Dendritic cell treated with granulocyte-macrophage colony-stimulating factor and Interleukin-4, amounts not matched to agents 40 ng/mL and 50 ng/mL, for 4 days (primary cell): ENCODE measurements at regions not wholly inside any gene's neighbourhood (a gene's known extent, or its start where the extent isn't known, plus 50 kb on each side); places are given as distances from the start of the nearest gene placed in this dataset.

Experiments used
- H3K27ac Mint-ChIP-seq: one replicate; pipeline ENCODE4 v1.8.0; 2022; ENCODE audit warnings: mild to moderate bottlenecking, mixed read lengths
- H3K27me3 Mint-ChIP-seq: one replicate; pipeline ENCODE4 v1.8.0; 2022; ENCODE audit warnings: mild to moderate bottlenecking, mixed read lengths
- H3K36me3 Mint-ChIP-seq: one replicate; pipeline ENCODE4 v1.8.0; 2022; ENCODE audit warnings: low read depth, mixed read lengths
- H3K4me1 Mint-ChIP-seq: one replicate; pipeline ENCODE4 v1.8.0; 2022; ENCODE audit warnings: low read depth, mixed read lengths
- H3K4me3 Mint-ChIP-seq: one replicate; pipeline ENCODE4 v1.8.0; 2022; ENCODE audit warnings: mild to moderate bottlenecking, moderate library complexity, mixed read lengths
- H3K9me3 Mint-ChIP-seq: one replicate; pipeline ENCODE4 v1.8.0; 2022; ENCODE audit warnings: mixed read lengths
- intact Hi-C: fragments of 100-400 bp; cut with micrococcal nuclease; formaldehyde crosslinking; loops from one replicate; pipeline ENCODE4 v1.15.0; 2022

- Mint-ChIP-seq H3K9me3 (peaks cover 14% of the 10 kb centered on the region), H3K36me3 (no peaks in the 10 kb centered on the region), H3K27me3 (no peaks in the 10 kb centered on the region), H3K27ac (no peak overlapping the region), H3K4me3 (no peak overlapping the region), H3K4me1 (no peaks in the 10 kb centered on the region)
- intact Hi-C loops: no loop called here
Measured at GRCh38 chr2:21418456-21418855, 294.7 kb downstream of the TDRD15 start.

- intact Hi-C loops: no loop called here
- no peaks in the 10 kb centered on the region for H3K36me3 Mint-ChIP-seq
- no peaks in the 10 kb centered on the region for H3K4me1 Mint-ChIP-seq
- H3K27ac Mint-ChIP-seq: no peak overlapping the region
- peaks cover 14% of the 10 kb centered on the region for H3K9me3 Mint-ChIP-seq
- H3K4me3 Mint-ChIP-seq: no peak overlapping the region
- no peaks in the 10 kb centered on the region for H3K27me3 Mint-ChIP-seq
Measured at GRCh38 chr2:21420553-21421335, 297.0 kb downstream of the TDRD15 start.

GRCh38 chr2:21422050-21422449, 298.3 kb downstream of the TDRD15 start:
- H3K4me1 Mint-ChIP-seq: no peaks in the 10 kb centered on the region
- H3K9me3 Mint-ChIP-seq: peaks cover 14% of the 10 kb centered on the region
- intact Hi-C loops: no loop called here
- H3K36me3 Mint-ChIP-seq: no peaks in the 10 kb centered on the region
- no peaks in the 10 kb centered on the region for H3K27me3 Mint-ChIP-seq
- H3K4me3 Mint-ChIP-seq: no peak overlapping the region
- no peak overlapping the region for H3K27ac Mint-ChIP-seq

GRCh38 chr2:21422724-21423522, 299.2 kb downstream of the TDRD15 start:
- H3K4me1 Mint-ChIP-seq: no peaks in the 10 kb centered on the region
- no peaks in the 10 kb centered on the region for H3K36me3 Mint-ChIP-seq
- H3K4me3 Mint-ChIP-seq: no peak overlapping the region
- peaks cover 20% of the 10 kb centered on the region for H3K9me3 Mint-ChIP-seq
- no peaks in the 10 kb centered on the region for H3K27me3 Mint-ChIP-seq
- intact Hi-C loops: no loop called here
- H3K27ac Mint-ChIP-seq: no peak overlapping the region

GRCh38 chr2:21423854-21424253, 300.1 kb downstream of the TDRD15 start:
- Mint-ChIP-seq H3K27ac (no peak overlapping the region), H3K4me1 (no peaks in the 10 kb centered on the region), H3K4me3 (no peak overlapping the region), H3K27me3 (no peaks in the 10 kb centered on the region), H3K9me3 (peaks cover 24% of the 10 kb centered on the region), H3K36me3 (no peaks in the 10 kb centered on the region)
- intact Hi-C loops: no loop called here

GRCh38 chr2:21424375-21424774, 300.6 kb downstream of the TDRD15 start:
- Mint-ChIP-seq H3K9me3 (peaks cover 24% of the 10 kb centered on the region), H3K27me3 (no peaks in the 10 kb centered on the region), H3K36me3 (no peaks in the 10 kb centered on the region), H3K4me1 (no peaks in the 10 kb centered on the region), H3K27ac (no peak overlapping the region), H3K4me3 (no peak overlapping the region)
- intact Hi-C loops: no loop called here

GRCh38 chr2:21427606-21428005, 303.8 kb downstream of the TDRD15 start:
- Mint-ChIP-seq H3K9me3 (peaks cover 15% of the 10 kb centered on the region), H3K27ac (no peak overlapping the region), H3K36me3 (no peaks in the 10 kb centered on the region), H3K4me1 (no peaks in the 10 kb centered on the region), H3K27me3 (no peaks in the 10 kb centered on the region), H3K4me3 (no peak overlapping the region)
- intact Hi-C loops: no loop called here

- intact Hi-C loops: no loop called here
- Mint-ChIP-seq H3K4me1 (no peaks in the 10 kb centered on the region), H3K27ac (no peak overlapping the region), H3K27me3 (no peaks in the 10 kb centered on the region), H3K36me3 (no peaks in the 10 kb centered on the region), H3K9me3 (peaks cover 10% of the 10 kb centered on the region), H3K4me3 (no peak overlapping the region)
Measured at GRCh38 chr2:21428754-21429153, 305.0 kb downstream of the TDRD15 start.

- intact Hi-C loops: no loop called here
- no peaks in the 10 kb centered on the region for H3K27me3 Mint-ChIP-seq
- no peaks in the 10 kb centered on the region for H3K4me1 Mint-ChIP-seq
Measured at GRCh38 chr2:21429747-21430146, 306.0 kb downstream of the TDRD15 start.

GRCh38 chr2:21431078-21431477, 307.3 kb downstream of the TDRD15 start:
- H3K27me3 Mint-ChIP-seq: no peaks in the 10 kb centered on the region
- intact Hi-C loops: no loop called here
- no peak overlapping the region for H3K4me3 Mint-ChIP-seq
- no peaks in the 10 kb centered on the region for H3K4me1 Mint-ChIP-seq
- no peaks in the 10 kb centered on the region for H3K36me3 Mint-ChIP-seq
- H3K27ac Mint-ChIP-seq: no peak overlapping the region
- peaks cover 10% of the 10 kb centered on the region for H3K9me3 Mint-ChIP-seq

More at GRCh38 chr2:21429747-21430146, 306.0 kb downstream of the TDRD15 start:
- Mint-ChIP-seq H3K36me3 (no peaks in the 10 kb centered on the region), H3K4me3 (no peak overlapping the region), H3K27ac (no peak overlapping the region), H3K9me3 (peaks cover 10% of the 10 kb centered on the region)

GRCh38 chr2:21438949-21439348, 315.2 kb downstream of the TDRD15 start:
- Mint-ChIP-seq H3K27ac (no peak overlapping the region), H3K4me3 (no peak overlapping the region), H3K27me3 (no peaks in the 10 kb centered on the region), H3K9me3 (no peaks in the 10 kb centered on the region), H3K36me3 (no peaks in the 10 kb centered on the region), H3K4me1 (no peaks in the 10 kb centered on the region)
- intact Hi-C loops: no loop called here

GRCh38 chr2:21441442-21441841, 317.7 kb downstream of the TDRD15 start:
- intact Hi-C loops: no loop called here
- H3K36me3 Mint-ChIP-seq: no peaks in the 10 kb centered on the region
- H3K27me3 Mint-ChIP-seq: no peaks in the 10 kb centered on the region
- no peaks in the 10 kb centered on the region for H3K4me1 Mint-ChIP-seq
- H3K27ac Mint-ChIP-seq: no peak overlapping the region
- H3K9me3 Mint-ChIP-seq: no peaks in the 10 kb centered on the region
- H3K4me3 Mint-ChIP-seq: no peak overlapping the region

GRCh38 chr2:21443494-21444105, 319.8 kb downstream of the TDRD15 start:
- Mint-ChIP-seq H3K36me3 (no peaks in the 10 kb centered on the region), H3K4me3 (no peak overlapping the region), H3K9me3 (no peaks in the 10 kb centered on the region), H3K27ac (no peak overlapping the region), H3K27me3 (no peaks in the 10 kb centered on the region), H3K4me1 (no peaks in the 10 kb centered on the region)
- intact Hi-C loops: no loop called here

- Mint-ChIP-seq H3K4me3 (no peak overlapping the region), H3K4me1 (no peaks in the 10 kb centered on the region), H3K27ac (no peak overlapping the region)
Measured at GRCh38 chr2:21449881-21450280, 326.1 kb downstream of the TDRD15 start.

More at GRCh38 chr2:21449881-21450280, 326.1 kb downstream of the TDRD15 start:
- no peaks in the 10 kb centered on the region for H3K36me3 Mint-ChIP-seq
- no peaks in the 10 kb centered on the region for H3K27me3 Mint-ChIP-seq
- H3K9me3 Mint-ChIP-seq: no peaks in the 10 kb centered on the region
- intact Hi-C loops: no loop called here
